ENCODE measurements at regions not wholly inside any gene's neighbourhood (a gene's known extent, or its start where the extent isn't known, plus 50 kb on each side); places are given as distances from the start of the nearest gene placed in this dataset.

DNA sequence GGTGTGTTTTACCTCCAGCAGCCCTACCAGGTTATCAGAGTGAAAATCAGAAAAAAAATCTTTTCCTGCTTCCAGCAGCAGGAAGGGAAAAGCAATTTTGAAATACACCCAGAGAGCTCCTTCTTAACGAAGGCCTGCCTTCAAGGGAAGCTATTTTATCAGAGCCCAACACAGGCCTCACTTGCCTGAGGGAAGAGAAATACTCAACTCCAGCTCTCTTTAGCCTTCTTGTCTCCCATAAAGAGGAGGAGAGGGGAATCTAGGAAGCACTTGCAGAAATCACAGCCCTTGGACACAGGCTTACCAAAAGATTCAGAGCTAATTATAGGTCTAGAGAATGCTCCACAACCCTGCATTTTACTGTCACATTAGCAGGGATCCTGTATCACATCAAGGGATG is 896.1 kb upstream of the CNTNAP5 start:
- 48 to 57% methylated on average over 1 of the region's 1 CpG for WGBS, 2 donors
- H3K9ac ChIP-seq (ENCODE audit: insufficient read depth in 1 of 2, low read length in 2 of 2): no peak overlapping the region
- TF ChIP-seq, protein P1, sequence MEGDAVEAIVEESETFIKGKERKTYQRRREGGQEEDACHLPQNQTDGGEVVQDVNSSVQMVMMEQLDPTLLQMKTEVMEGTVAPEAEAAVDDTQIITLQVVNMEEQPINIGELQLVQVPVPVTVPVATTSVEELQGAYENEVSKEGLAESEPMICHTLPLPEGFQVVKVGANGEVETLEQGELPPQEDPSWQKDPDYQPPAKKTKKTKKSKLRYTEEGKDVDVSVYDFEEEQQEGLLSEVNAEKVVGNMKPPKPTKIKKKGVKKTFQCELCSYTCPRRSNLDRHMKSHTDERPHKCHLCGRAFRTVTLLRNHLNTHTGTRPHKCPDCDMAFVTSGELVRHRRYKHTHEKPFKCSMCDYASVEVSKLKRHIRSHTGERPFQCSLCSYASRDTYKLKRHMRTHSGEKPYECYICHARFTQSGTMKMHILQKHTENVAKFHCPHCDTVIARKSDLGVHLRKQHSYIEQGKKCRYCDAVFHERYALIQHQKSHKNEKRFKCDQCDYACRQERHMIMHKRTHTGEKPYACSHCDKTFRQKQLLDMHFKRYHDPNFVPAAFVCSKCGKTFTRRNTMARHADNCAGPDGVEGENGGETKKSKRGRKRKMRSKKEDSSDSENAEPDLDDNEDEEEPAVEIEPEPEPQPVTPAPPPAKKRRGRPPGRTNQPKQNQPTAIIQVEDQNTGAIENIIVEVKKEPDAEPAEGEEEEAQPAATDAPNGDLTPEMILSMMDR (IDR thresholded peaks at IDR 0.05; ENCODE audit: control extremely low read depth, extremely low read depth): no peak
- H3K36me3 ChIP-seq (ENCODE audit: control insufficient read depth in 4 of 4, insufficient read depth in 4 of 4, low read length in 4 of 4): no peaks in the 10 kb centered on the region
- no peak for ATAC-seq (ENCODE audit: insufficient read depth, low FRiP score)
- H3K9me3 ChIP-seq (ENCODE audit: control insufficient read depth in 4 of 4, insufficient read depth in 3 of 4, low read length in 3 of 4): peaks cover 0 to 6% (median 2%) of the 10 kb centered on the region in 4 donors
- DNase-seq: no peak
- H3K4me1 ChIP-seq (ENCODE audit: control insufficient read depth in 5 of 5, insufficient read depth in 5 of 5, low read length in 5 of 5): no peaks in the 10 kb centered on the region
- H3K27me3 ChIP-seq (ENCODE audit: control insufficient read depth in 3 of 3, insufficient read depth in 3 of 3, low read length in 2 of 3): no peaks in the 10 kb centered on the region
- H3K27ac ChIP-seq (ENCODE audit: low read depth in 1 of 2, low read length in 1 of 2): no peak overlapping the region
- no peak overlapping the region for H3K4me3 ChIP-seq

- H3K9ac ChIP-seq (ENCODE audit: insufficient read depth in 1 of 2, low read length in 2 of 2): no peak overlapping the region
- WGBS, 2 donors: 66 to 73% methylated on average over 4 of the region's 4 CpGs
- ATAC-seq (ENCODE audit: insufficient read depth, low FRiP score): no peak
Observed at GRCh38 chr2:123136419-123136818, 888.7 kb upstream of the CNTNAP5 start.

DNA sequence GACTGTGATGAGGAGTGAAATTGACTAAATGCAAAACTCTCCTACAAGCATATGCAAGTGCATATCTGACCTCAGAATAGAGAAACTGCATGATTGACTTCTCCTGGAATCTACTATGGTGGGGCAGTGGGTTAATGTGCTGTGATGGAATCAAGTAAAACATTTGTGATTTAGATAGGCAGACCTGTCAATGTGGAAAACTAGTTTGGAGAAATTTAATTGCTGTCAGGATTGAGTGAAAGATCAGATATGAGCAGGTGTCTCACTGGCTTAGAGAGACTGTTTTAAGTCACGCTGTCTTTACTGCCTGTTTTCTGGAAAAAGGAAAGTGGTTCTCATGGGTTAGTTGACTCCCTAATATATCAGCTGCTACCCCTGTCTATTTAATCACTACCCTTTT is 881.0 kb upstream of the CNTNAP5 start:
- Histone ChIP-seq H3K36me3 (ENCODE audit: control insufficient read depth in 4 of 4, insufficient read depth in 4 of 4, low read length in 4 of 4) (no peaks in the 10 kb centered on the region), H3K27ac (ENCODE audit: low read depth in 1 of 2, low read length in 1 of 2) (no peak overlapping the region), H3K9me3 (ENCODE audit: control insufficient read depth in 4 of 4, insufficient read depth in 3 of 4, low read length in 3 of 4) (no peaks in the 10 kb centered on the region), H3K9ac (ENCODE audit: insufficient read depth in 1 of 2, low read length in 2 of 2) (no peak overlapping the region), H3K4me1 (ENCODE audit: control insufficient read depth in 5 of 5, insufficient read depth in 5 of 5, low read length in 5 of 5) (no peaks in the 10 kb centered on the region), H3K4me3 (no peak overlapping the region), H3K27me3 (ENCODE audit: control insufficient read depth in 3 of 3, insufficient read depth in 3 of 3, low read length in 2 of 3) (no peaks in the 10 kb centered on the region)
- TF ChIP-seq, protein P1 (IDR thresholded peaks at IDR 0.05; ENCODE audit: control extremely low read depth, extremely low read depth): no peak
- ATAC-seq (ENCODE audit: insufficient read depth, low FRiP score) (no peak), DNase-seq (no peak)
- 92 to 100% methylated on average over 1 of the region's 1 CpG for WGBS, 2 donors

More at GRCh38 chr2:123136419-123136818, 888.7 kb upstream of the CNTNAP5 start:
- no peak for DNase-seq
- no peak overlapping the region for H3K27ac ChIP-seq (ENCODE audit: low read depth in 1 of 2, low read length in 1 of 2)
- H3K36me3 ChIP-seq (ENCODE audit: control insufficient read depth in 4 of 4, insufficient read depth in 4 of 4, low read length in 4 of 4): no peaks in the 10 kb centered on the region
- H3K27me3 ChIP-seq (ENCODE audit: control insufficient read depth in 3 of 3, insufficient read depth in 3 of 3, low read length in 2 of 3): no peaks in the 10 kb centered on the region
- no peak overlapping the region for H3K4me3 ChIP-seq
- TF ChIP-seq, protein P1 (IDR thresholded peaks at IDR 0.05; ENCODE audit: control extremely low read depth, extremely low read depth): no peak
- peaks cover 0 to 6% (median 3%) of the 10 kb centered on the region in 4 donors for H3K9me3 ChIP-seq (ENCODE audit: control insufficient read depth in 4 of 4, insufficient read depth in 3 of 4, low read length in 3 of 4)
- H3K4me1 ChIP-seq (ENCODE audit: control insufficient read depth in 5 of 5, insufficient read depth in 5 of 5, low read length in 5 of 5): no peaks in the 10 kb centered on the region

DNA sequence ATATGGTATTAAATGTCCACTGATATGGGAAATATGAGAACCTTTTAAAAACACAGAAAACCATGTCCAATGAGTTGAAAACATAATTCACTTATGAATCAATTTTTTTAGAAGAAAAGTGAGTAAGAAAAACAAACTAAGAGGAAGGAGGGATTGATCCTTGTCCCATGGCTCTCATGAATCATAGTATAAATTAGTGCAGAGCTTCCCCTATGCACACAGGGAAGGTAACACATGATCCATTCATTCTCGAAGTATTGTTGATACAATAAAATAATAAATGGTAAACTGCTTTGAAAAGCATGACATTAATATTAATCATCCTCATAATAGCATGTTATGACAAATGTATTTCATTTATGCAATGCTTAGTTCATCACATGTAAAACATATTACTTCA is 872.0 kb upstream of the CNTNAP5 start:
- H3K36me3 ChIP-seq (ENCODE audit: control insufficient read depth in 4 of 4, insufficient read depth in 4 of 4, low read length in 4 of 4): no peaks in the 10 kb centered on the region
- no peaks in the 10 kb centered on the region for H3K4me1 ChIP-seq (ENCODE audit: control insufficient read depth in 5 of 5, insufficient read depth in 5 of 5, low read length in 5 of 5)
- WGBS, 2 donors: 45 to 69% methylated on average over 1 of the region's 1 CpG
- H3K4me3 ChIP-seq: no peak overlapping the region
- no peaks in the 10 kb centered on the region for H3K27me3 ChIP-seq (ENCODE audit: control insufficient read depth in 3 of 3, insufficient read depth in 3 of 3, low read length in 2 of 3)
- H3K9me3 ChIP-seq (ENCODE audit: control insufficient read depth in 4 of 4, insufficient read depth in 3 of 4, low read length in 3 of 4): no peaks in the 10 kb centered on the region
- H3K27ac ChIP-seq (ENCODE audit: low read depth in 1 of 2, low read length in 1 of 2): no peak overlapping the region
- TF ChIP-seq, protein P1 (IDR thresholded peaks at IDR 0.05; ENCODE audit: control extremely low read depth, extremely low read depth): no peak
- DNase-seq: no peak
- H3K9ac ChIP-seq (ENCODE audit: insufficient read depth in 1 of 2, low read length in 2 of 2): no peak overlapping the region
- ATAC-seq (ENCODE audit: insufficient read depth, low FRiP score): no peak
